Thyroid gland (tissue), 4 donors: ENCODE measurements at regions not wholly inside any gene's neighbourhood (a gene's known extent, or its start where the extent isn't known, plus 50 kb on each side); places are given as distances from the start of the nearest gene placed in this dataset.
"Not testable (repeated sequence)": the region's sequence is repeated elsewhere in the genome, so short reads cannot be mapped to it uniquely, and the experiment has no call there.

ENCODE experiments used
- DNase-seq, 2 donors: peaks; one replicate each; pipeline ENCODE4 v3.0.0-alpha.2; 2019
- H3K27ac ChIP-seq, 3 donors: fragments of 200-600 bp; sonication (generic); 1 replicate in 2 of 3; 2 replicates in 1 of 3; pipeline ENCODE4 v1.5.1; 2016 to 2019; ENCODE audit warnings: mild to moderate bottlenecking in 1 of 3, moderate library complexity in 1 of 3
- H3K27me3 ChIP-seq: fragments of 200-600 bp; sonication (generic); one replicate; pipeline ENCODE4 v1.5.1; 2019
- H3K36me3 ChIP-seq, 2 donors: fragments of 200-600 bp; sonication (generic); one replicate each; pipeline ENCODE4 v1.5.1; 2016 to 2019
- H3K4me1 ChIP-seq, 2 donors: fragments of 200-600 bp; sonication (generic); one replicate each; pipeline ENCODE4 v1.5.1; 2017 to 2019
- H3K4me3 ChIP-seq, 3 donors: fragments of 200-600 bp; sonication (generic); replicated peaks in 1 of 3; 1 replicate in 2 of 3; 2 replicates in 1 of 3; pipeline ENCODE4 v1.5.1; 2016; ENCODE audit warnings: mild to moderate bottlenecking in 1 of 3
- H3K9me3 ChIP-seq: fragments of 200-600 bp; sonication (generic); one replicate; pipeline ENCODE4 v1.5.1; 2017
- POLR2A ChIP-seq, 2 donors: fragments of 450-650 bp; IDR thresholded peaks; one replicate each; pipeline ENCODE4 v1.6.1; 2017; ENCODE audit warnings: antibody characterized with exemption in 2 of 2, mild to moderate bottlenecking in 2 of 2, moderate library complexity in 1 of 2
- WGBS, 2 donors: methylation state at CpG; one replicate each; pipeline ENCODE4 v1.1.5; 2017; 5-methylcytosine and 5-hydroxymethylcytosine counted together
- intact Hi-C: fragments of 100-400 bp; cut with DNase I; formaldehyde crosslinking; loops from one replicate; pipeline ENCODE4 v1.15.1; 2023
- TF ChIP-seq, protein P1 (sequence below), 6 experiments: fragments of 200-600 bp in 3 of 6; fragments of 450-650 bp in 3 of 6; sonication (generic) in 3 of 6; IDR thresholded peaks; one replicate each; pipeline ENCODE4 v1.5.1; 2016 to 2019; ENCODE audit warnings: antibody characterized with exemption in 6 of 6, mild to moderate bottlenecking in 2 of 6, inconsistent platforms in 1 of 6, moderate library complexity in 1 of 6

DNA sequence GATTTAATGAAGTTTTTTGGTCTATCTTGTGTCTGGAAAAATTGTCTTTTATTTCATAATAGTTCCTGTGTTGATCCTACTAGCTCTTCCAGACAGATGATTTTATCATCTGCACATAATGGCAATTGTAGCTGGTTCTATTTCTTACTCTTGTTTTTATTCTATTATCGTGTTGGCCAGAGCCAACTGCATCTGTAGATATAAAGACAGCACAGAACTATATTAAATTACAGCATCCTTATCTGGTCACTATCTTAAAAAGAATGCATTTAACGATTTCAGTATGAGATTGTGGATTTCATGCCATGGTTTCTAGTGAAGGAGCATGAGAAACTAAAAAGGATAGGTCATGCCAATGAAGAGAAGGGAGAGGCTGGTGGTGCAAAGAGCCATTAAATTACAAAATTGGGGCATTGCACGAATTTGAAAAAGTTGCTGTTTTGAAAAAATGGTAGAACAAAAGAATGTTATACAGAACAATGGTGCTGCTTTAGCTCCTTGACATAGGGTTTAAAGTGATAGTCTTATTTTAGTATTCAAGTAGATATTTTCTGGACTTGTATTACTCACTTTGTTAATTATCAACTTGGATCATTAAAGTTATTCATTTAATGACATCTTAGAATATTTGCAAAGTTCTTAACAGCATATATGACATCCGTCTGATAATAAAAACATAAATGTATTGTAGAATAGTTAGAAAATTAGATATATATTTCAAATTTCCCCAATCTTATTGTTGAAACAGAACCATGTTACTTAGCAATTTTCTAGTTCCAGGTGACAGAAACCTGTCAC lies 1250.3 kb downstream of the REEP3 start:
- TF ChIP-seq POLR2A (IDR thresholded peaks at IDR 0.05), result no peak
- TF ChIP-seq, protein P1, sequence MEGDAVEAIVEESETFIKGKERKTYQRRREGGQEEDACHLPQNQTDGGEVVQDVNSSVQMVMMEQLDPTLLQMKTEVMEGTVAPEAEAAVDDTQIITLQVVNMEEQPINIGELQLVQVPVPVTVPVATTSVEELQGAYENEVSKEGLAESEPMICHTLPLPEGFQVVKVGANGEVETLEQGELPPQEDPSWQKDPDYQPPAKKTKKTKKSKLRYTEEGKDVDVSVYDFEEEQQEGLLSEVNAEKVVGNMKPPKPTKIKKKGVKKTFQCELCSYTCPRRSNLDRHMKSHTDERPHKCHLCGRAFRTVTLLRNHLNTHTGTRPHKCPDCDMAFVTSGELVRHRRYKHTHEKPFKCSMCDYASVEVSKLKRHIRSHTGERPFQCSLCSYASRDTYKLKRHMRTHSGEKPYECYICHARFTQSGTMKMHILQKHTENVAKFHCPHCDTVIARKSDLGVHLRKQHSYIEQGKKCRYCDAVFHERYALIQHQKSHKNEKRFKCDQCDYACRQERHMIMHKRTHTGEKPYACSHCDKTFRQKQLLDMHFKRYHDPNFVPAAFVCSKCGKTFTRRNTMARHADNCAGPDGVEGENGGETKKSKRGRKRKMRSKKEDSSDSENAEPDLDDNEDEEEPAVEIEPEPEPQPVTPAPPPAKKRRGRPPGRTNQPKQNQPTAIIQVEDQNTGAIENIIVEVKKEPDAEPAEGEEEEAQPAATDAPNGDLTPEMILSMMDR (IDR thresholded peaks at IDR 0.05), result no peak
- H3K4me3 ChIP-seq, result no peak overlapping the region
- WGBS, 2 donors, result 83 to 85% methylated on average over 4 of the region's 4 CpGs
- intact Hi-C loops, result no loop called here
- no peaks in the 10 kb centered on the region for H3K9me3 ChIP-seq
- no peaks in the 10 kb centered on the region for H3K27me3 ChIP-seq
- no peaks in the 10 kb centered on the region for H3K4me1 ChIP-seq
- no peaks in the 10 kb centered on the region for H3K36me3 ChIP-seq
- no peak for DNase-seq
- H3K27ac ChIP-seq, result no peak overlapping the region

DNA sequence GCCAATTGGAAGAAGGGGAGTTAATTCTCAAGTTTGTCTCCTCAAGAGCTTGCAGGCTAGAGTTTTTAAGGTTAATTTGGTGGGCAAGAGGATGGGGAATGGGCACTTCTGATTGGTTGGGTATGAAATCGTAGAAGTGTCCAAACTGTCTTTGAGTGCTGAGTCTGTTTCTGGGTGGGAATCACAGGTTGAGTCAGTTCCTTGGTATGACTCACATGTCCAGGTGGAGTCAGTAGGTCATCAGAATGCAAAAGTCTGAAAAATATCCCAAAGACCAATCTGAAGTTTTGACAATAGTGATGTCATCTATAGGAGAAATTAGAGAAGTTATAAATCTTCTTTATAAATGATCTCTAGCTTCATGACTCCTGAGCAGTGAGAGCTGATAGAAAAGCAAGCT lies 1252.2 kb downstream of the REEP3 start:
- DNase-seq, result no peak
- H3K27ac ChIP-seq, result no peak overlapping the region
- intact Hi-C loops, result no loop called here
- no peak overlapping the region for H3K4me3 ChIP-seq
- no peaks in the 10 kb centered on the region for H3K9me3 ChIP-seq
- H3K4me1 ChIP-seq, result no peaks in the 10 kb centered on the region
- no peak for TF ChIP-seq POLR2A (IDR thresholded peaks at IDR 0.05)
- TF ChIP-seq, protein P1 (IDR thresholded peaks at IDR 0.05), result no peak
- 68 to 89% methylated on average over 1 of the region's 1 CpG for WGBS, 2 donors
- H3K27me3 ChIP-seq, result no peaks in the 10 kb centered on the region
- H3K36me3 ChIP-seq, result no peaks in the 10 kb centered on the region

DNA sequence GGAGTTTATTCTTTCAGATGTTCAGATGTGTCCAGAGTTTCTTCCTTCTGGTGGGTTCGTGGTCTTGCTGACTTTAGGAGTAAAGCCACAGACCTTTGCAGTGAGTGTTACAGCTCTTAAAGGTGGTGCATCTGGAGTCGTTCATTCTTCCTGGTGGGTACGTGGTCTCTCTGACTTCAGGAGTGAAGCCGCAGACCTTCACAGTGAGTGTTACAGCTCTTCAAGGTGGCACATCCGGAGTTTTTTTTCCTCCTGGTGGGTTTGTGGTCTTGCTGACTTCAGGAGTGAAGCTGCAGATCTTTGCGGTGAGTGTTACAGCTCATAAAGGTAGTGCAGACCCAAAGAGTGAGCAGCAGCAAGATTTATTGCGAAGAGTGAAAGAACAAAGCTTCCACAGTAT lies 1263.2 kb downstream of the REEP3 start:
- intact Hi-C loops, result not testable (repeated sequence)
- WGBS, 2 donors, result 89 to 92% methylated on average over 7 of the region's 7 CpGs

DNA sequence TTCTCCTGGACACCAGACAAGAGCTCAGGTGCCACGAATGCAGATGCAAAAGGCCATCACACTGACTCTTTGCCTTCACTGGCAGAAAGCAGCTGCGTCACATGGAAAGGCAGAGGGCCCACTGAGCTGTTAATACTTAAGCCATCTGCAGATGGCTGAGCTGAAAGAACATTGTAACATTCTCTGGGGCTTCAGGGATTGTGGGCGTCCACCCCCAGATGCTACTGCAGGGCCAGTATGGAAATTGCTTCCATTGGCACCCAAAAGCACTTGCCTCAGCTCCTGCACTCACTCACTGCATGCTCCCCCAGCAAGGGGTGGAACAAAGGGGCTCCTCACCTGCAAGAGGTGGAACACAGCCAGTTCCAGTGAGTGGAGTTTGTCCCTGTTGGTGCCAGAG lies 1264.6 kb downstream of the REEP3 start:
- DNase-seq, result no peak

More for the DNA sequence above, 1263.2 kb downstream of the REEP3 start:
- not testable (repeated sequence) for H3K4me3 ChIP-seq, H3K4me1 ChIP-seq, H3K36me3 ChIP-seq, H3K27me3 ChIP-seq, H3K9me3 ChIP-seq, H3K27ac ChIP-seq, DNase-seq

DNA sequence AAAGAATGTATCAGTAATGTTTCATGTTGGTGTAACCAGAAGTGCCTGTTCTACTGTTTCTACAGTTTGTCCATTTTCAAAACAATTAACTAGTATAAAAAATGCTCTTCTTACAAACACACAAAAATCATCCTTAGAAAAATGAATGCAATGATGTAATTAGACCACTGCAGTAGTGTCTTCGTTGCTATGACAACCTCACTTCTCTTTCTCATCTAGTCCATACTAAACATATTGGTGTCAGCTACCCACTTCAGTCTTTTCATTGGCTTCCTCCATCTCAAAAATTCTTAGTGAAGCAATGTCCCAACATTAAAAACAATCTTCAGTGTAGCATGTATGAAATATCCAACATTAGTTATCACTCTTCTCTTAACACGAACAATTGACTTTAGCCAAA lies 1265.8 kb downstream of the REEP3 start:
- Histone ChIP-seq H3K4me1 (no peaks in the 10 kb centered on the region), H3K9me3 (no peaks in the 10 kb centered on the region), H3K36me3 (no peaks in the 10 kb centered on the region), H3K27me3 (no peaks in the 10 kb centered on the region), H3K4me3 (no peak overlapping the region), H3K27ac (no peak overlapping the region)
- WGBS, 2 donors, result 87 to 89% methylated on average over 2 of the region's 2 CpGs
- no peak for DNase-seq
- no peak for TF ChIP-seq POLR2A (IDR thresholded peaks at IDR 0.05)
- TF ChIP-seq, protein P1 (IDR thresholded peaks at IDR 0.05), result no peak
- intact Hi-C loops, result no loop called here

More for the DNA sequence above, 1264.6 kb downstream of the REEP3 start:
- no peaks in the 10 kb centered on the region for H3K27me3 ChIP-seq
- TF ChIP-seq, protein P1 (IDR thresholded peaks at IDR 0.05), result no peak
- no peak for TF ChIP-seq POLR2A (IDR thresholded peaks at IDR 0.05)
- H3K4me1 ChIP-seq, result no peaks in the 10 kb centered on the region
- H3K36me3 ChIP-seq, result no peaks in the 10 kb centered on the region
- 81 to 82% methylated on average over 3 of the region's 3 CpGs for WGBS, 2 donors
- H3K4me3 ChIP-seq, result no peak overlapping the region
- H3K27ac ChIP-seq, result no peak overlapping the region
- H3K9me3 ChIP-seq, result no peaks in the 10 kb centered on the region
- intact Hi-C loops, result no loop called here
